NCI-H2196 treated with DMSO at 0.1 percent for 48 hours (cell line): ENCODE measurements at regions not wholly inside any gene's neighbourhood (a gene's known extent, or its start where the extent isn't known, plus 50 kb on each side); places are given as distances from the start of the nearest gene placed in this dataset.
"Not testable (repeated sequence)": the region's sequence is repeated elsewhere in the genome, so short reads cannot be mapped to it uniquely, and the experiment has no call there.

Experiments
- DNase-seq: peaks from one replicate; lab custom pipeline; 2025; ENCODE audit not compliant: unreplicated experiment; lab: John Stamatoyannopoulos, UW

- no peak for DNase-seq
Measured at GRCh38 chr14:31911160-31911559, 165.9 kb upstream of the ARHGAP5 start.

GRCh38 chr14:31913370-31913769 lies 163.7 kb upstream of the ARHGAP5 start:
- no peak for DNase-seq

GRCh38 chr14:31918289-31918688 lies 158.8 kb upstream of the ARHGAP5 start:
- DNase-seq, result not testable (repeated sequence)

- DNase-seq, result no peak
Measured at GRCh38 chr14:31920001-31920400, 157.1 kb upstream of the ARHGAP5 start.

- no peak for DNase-seq
Measured at GRCh38 chr14:31920989-31921650, 156.0 kb upstream of the ARHGAP5 start.

GRCh38 chr14:31921721-31922120 lies 155.4 kb upstream of the ARHGAP5 start:
- no peak for DNase-seq

GRCh38 chr14:31926123-31926522 lies 151.0 kb upstream of the ARHGAP5 start:
- DNase-seq, result peak; percentile 18

- DNase-seq, result no peak
Measured at GRCh38 chr14:31926652-31927347, 150.3 kb upstream of the ARHGAP5 start.

- DNase-seq, result no peak
Measured at GRCh38 chr14:31927348-31927832, 149.7 kb upstream of the ARHGAP5 start.

GRCh38 chr14:31930070-31930469 lies 147.0 kb upstream of the ARHGAP5 start:
- DNase-seq, result no peak

- no peak for DNase-seq
Measured at GRCh38 chr14:31930493-31931240, 146.4 kb upstream of the ARHGAP5 start.

GRCh38 chr14:31932675-31933074 lies 144.4 kb upstream of the ARHGAP5 start:
- DNase-seq, result no peak

GRCh38 chr14:31933716-31934115 lies 143.4 kb upstream of the ARHGAP5 start:
- no peak for DNase-seq

- DNase-seq, result peak; percentile 46
Measured at GRCh38 chr14:31934767-31935266, 142.3 kb upstream of the ARHGAP5 start.

- DNase-seq, result no peak
Measured at GRCh38 chr14:31935391-31935790, 141.7 kb upstream of the ARHGAP5 start.

- no peak for DNase-seq
Measured at GRCh38 chr14:31936115-31936514, 141.0 kb upstream of the ARHGAP5 start.

- no peak for DNase-seq
Measured at GRCh38 chr14:31937730-31938346, 139.3 kb upstream of the ARHGAP5 start.

- DNase-seq, result no peak
Measured at GRCh38 chr14:31939934-31940333, 137.2 kb upstream of the ARHGAP5 start.

GRCh38 chr14:31941487-31941886 lies 135.6 kb upstream of the ARHGAP5 start:
- DNase-seq, result no peak

GRCh38 chr14:31942166-31942841 lies 134.8 kb upstream of the ARHGAP5 start:
- no peak for DNase-seq
